HG03108 (cell line): ENCODE measurements at regions not wholly inside any gene's neighbourhood (a gene's known extent, or its start where the extent isn't known, plus 50 kb on each side); places are given as distances from the start of the nearest gene placed in this dataset.
A peak's percentile ranks its signal among the peaks of the same experiment; 100 is the strongest.
"Not testable (repeated sequence)": the region's sequence is repeated elsewhere in the genome, so short reads cannot be mapped to it uniquely, and the experiment has no call there.

Source experiments
- ATAC-seq: cut with Tn5 transposase; IDR thresholded peaks from one replicate; pipeline ENCODE4 v1.9.1; 2021; ENCODE audit warnings: moderate library complexity; ENCODE audit not compliant: unreplicated experiment

DNA sequence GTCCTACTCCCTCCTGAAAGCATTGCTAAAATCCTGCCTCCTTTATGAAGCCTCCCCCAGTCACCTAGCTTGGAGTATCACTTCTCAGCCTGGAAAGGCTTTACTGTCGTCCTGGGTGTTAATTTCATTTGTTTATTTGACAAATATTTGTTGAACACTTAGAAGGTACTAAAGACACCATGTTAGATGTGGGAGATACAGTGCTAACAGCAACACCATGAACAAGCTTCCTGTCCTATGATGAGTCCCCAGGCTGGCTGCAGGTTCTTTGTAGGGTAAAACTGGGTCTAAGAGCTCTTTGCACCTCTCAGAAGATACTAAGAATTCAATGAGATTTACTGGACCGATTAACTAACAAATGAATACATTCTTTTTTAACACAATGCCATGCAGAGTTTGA lies 109.2 kb upstream of the TMEM170B start:
- ATAC-seq, result peak; percentile 19

DNA sequence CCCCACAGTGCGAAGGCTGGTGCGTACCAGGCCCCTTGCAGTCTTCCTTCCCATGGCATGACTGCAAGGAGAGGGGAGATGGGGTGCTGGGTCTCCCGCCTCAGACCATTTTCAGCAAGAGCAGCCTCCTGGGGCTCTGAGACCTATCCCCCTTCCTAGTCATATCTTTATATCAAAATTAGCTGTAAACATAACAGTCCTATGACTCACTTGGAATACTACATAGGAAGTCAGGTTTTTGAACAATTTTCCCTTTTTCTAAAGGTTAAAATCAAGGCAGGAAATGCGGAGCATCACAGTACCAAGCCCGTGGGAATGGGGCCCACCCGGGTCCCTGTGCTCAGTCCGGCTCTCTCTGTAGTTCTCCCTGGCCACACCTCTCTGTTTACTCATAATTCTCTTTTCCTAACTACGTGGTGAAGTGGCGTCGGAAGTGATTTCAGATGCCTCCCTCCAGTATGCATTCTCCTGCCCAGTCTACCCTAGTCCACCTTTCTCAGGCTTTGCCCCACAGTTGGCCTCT lies 109.8 kb upstream of the TMEM170B start:
- no peak for ATAC-seq

DNA sequence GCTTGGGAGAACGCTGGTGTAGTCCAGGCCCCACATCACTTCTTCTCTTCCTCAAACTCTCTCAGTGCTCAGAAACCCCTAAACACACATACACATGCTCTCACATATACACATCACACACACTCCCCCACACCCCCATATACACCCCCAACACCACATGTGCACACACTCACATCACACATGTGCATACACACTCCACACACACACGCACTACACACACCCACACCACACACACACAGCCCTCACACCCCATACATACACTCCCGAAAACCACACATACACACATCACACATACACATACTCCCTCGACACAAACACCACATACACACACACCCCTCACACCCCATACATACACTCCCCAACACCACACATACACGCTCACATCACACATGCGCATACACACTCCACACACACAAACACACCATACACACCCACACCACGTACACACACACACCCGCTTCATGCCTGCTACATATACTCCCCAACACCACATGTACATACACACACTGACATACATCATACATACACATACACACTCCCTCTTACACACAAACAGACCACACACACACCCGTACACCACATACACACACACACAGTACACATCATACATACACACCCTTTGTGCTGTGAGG lies 110.3 kb upstream of the TMEM170B start:
- ATAC-seq, result no peak

DNA sequence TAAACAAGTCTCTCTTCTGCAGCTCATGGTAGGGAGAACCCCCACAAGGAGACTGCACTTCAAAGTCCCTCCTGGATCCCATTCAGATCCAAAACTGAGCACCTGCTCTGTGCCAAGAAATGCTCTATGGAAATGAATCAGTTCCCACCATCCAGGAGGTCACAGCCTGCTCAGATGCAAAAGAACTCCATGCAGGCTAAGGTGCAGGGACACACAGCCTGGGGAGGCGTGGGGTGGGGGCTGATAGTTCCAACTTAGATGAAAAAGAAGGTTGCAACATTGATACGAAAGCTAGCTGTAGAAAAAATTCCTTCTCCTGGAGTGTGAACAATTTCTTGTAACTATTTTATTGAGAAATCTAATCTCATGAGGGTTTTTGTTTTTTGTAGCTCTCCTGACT lies 111.0 kb upstream of the TMEM170B start:
- no peak for ATAC-seq

DNA sequence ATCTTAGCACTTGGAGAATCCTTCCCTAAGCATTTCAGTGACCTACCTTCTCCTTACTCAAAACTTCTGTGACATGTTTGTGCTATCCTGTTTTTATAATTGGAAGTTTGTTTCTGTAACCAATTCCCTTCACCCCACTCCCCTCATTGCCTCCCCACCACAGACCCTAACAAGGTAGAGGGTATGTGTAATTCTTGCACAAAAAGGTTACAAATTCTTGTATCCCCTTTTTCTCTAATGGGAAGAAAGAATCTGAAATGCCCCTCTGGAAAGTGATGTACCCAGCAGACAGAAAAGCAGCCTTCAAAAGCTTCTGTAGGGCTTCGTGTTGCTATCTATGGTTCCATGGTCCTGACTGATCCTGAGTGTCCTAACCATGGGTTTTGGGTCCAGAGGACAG lies 111.7 kb upstream of the TMEM170B start:
- ATAC-seq, result no peak

DNA sequence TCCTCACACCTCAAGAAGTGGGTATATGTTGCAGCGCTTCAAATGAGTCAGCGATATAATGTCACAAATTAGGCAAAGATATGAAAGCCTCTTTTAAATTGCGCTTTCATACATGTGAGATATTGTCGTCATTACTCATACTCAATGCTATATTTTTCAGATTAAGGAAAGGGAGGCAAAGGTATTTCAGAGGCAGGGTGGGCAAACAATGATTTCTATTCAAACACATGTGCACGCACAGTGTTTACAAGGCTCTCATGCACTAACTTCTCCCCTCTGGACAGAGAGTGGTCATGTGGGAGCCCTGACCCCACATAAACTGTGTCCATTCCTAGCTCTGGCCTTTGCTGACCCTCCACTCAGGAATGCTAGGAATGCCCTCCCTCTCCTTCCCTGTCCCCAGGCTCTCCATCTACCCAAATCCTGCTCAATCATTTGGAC lies 112.1 kb upstream of the TMEM170B start:
- ATAC-seq, result no peak

DNA sequence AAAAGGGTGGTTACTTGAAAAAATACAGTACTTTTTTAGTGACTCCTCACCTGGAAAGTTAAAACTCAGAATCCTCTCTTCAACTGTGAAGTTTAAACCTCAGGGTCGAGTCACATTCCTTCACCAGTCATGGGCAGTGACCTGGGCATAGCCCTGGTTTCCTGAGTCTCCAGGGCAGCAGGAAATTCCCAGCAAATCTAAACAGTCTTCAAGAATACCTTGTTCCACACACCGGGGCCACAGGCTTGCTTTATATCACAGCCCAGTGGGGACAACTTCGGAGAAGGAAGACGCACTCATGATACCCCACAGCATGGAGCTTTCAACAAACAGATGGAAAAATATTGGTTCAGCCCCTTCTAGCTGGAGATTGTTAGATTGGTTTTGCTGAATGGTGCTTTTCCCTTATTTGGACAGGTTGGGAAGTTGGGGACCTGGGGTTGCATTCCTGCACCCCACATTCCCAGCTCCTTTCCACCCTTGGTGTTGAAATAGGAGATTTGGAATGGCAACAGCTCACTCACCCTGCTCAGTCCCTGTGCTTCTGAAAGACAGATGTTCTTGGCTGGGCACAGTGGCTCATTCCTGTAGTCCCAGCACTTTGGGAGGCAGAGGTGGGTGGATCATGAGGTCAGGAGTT lies 113.0 kb upstream of the TMEM170B start:
- ATAC-seq, result no peak

DNA sequence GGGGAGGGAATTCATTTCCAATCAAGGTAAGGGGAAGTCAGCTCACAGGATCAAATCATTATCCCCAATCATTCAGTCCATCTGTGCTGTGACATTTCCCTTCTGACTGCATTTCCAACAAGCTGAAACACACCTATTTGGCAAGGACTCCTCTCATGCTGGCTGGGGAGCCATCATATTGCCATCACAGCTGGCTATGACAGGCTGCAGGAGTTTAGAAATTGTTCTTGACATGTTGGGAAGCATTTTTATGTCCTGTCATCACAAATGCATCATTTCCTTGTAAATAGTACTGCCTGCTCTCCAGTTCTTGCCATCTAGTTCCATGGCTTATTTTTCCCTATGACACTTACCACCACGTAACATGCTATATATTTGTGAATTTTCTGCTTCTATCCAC lies 113.9 kb upstream of the TMEM170B start:
- ATAC-seq, result no peak

DNA sequence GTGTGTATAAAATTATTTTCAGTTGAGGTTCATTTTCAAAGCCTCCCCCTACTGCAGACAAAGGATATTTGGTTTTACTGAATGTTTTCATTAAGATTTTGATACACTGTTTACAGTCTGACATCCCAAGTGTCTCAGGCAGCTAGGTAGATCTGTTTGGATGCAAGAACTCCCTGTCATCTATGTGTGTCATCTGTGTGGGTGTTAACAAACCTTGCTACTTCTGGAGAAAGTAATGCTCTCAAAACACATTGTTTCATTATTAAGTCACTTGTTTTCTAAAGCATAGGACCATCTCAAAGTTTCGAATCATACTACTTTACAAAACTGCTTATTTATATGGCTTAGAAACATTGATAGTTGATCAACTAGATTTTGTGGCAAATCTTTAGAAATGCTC lies 114.5 kb upstream of the TMEM170B start:
- ATAC-seq, result no peak

DNA sequence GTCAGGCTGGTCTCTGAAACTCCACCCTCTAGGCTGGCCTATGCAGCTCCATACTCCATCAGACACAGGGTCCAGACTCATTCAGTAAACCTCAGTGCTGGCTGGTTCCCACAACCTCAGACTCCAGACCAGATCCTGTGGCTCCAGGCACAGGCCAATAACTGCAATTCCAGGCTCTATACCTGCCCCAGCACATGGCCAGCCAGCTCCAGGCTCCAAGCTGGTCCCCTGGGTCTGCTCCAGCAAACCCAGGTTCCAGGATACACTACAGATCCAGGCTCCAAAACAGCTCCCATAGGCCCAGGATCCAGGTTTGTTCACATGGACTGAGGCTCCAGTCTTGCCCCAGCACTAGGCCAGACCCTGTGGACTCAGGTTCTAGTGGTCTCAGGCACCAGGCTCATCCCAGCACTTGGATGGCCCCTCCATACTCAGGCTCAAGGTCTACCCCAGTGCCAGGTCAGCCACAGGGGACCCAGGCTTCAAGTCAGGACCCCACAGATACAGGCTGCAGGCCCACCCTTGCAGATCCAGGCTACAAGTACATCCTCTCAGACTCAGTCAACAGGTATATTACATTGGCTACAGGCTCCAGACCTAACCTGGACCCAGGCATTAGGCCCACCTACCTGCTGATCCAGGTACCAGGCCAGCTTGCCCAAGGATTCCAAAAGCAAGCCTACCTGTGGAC lies 117.6 kb upstream of the TMEM170B start:
- ATAC-seq, result no peak

DNA sequence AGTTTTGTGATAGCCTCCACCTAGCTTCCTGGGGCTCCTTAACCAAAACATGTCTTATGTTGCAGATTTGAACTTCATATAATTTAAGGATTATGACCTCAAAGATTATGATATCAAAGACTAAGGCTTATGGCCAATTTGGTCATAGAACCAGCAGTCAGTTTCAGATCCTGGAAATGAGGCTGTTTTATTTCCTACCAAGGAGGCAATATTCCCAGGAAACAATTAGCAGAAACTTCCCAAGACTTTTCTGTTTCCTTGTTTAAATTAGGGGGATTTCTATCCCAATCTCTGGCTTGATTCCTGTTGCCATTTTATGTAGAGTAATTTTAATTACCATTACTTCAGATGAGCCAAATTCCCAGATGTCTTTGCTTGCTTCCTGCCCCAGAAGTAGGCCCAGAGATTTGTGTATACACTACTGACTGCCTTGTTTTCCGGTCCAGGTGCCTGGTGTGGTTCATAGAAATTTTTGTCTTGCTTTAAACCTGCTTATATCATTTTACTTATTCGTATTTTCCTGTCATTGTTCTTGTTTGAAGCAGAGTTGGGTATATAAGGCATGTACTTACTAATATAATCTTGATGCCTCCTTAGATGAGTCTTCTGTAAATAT lies 119.2 kb upstream of the TMEM170B start:
- no peak for ATAC-seq

DNA sequence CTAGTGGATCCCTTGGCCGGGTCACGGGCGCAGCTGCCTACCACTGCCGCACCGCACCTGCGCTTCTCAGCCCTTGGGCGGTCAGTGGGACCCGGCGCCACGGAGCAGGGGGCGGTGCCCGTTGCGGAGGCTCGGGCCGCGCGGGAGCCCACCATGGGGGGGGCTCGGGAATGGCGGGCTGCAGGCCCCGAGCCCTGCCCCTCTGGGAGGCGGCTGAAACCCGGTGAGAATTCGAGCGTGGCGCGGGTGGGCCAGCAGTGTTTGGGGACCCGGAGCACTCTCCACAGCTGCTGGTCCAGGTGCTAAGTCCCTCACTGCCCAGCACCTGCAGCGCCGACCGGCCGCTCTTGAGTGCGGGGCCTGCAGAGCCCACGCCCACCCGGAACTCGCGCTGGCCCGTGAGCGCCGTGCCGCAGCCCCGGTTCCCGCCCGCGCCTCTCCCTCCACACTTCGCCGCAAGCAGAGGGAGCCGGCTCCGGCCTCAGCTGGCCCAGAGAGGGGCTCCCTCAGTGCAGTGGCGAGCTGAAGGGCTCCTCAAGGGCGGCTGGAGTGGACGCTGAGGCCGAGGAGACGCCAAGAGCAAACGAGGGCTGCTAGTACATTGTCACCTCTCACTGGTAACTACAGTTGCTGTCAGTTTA lies 120.5 kb upstream of the TMEM170B start:
- no peak for ATAC-seq

DNA sequence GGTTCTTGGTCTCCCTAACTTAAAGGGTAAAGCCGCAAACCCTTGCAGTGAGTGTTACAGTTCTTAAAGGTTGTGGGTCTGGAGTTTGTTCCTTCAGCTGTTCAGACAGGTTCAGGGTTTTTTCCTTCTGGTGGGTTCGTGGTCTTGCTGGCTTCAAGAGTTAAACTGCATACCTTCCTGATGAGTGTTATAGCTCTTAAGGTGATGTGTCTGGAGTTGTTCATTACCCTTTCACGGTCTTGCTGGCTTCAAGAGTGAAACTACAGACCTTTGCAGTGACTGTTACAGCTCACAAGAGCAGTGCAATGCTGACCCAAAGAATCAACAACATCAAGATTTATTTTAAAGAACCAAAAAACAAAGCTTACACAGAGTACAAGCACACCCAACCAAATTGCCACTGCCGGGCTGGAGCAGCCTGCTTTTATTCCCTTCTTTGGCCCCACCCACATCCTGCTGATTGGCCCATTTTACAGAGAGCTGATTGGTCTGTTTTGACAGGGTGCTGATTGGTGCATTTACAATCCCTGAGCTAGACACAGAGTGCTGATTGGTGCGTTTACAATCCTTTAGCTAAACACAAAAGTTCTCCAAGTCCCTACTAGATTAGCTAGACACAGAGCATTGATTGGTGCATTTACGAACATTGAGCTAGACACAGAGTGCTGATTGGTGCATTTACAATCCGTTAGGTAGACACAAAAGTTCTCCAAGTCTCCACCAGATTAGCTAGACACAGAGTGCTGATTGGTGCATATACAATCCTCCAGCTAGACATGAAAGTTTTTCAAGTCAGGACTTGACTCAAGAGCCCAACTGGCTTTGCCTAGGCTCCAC lies 121.2 kb upstream of the TMEM170B start:
- ATAC-seq, result not testable (repeated sequence)

DNA sequence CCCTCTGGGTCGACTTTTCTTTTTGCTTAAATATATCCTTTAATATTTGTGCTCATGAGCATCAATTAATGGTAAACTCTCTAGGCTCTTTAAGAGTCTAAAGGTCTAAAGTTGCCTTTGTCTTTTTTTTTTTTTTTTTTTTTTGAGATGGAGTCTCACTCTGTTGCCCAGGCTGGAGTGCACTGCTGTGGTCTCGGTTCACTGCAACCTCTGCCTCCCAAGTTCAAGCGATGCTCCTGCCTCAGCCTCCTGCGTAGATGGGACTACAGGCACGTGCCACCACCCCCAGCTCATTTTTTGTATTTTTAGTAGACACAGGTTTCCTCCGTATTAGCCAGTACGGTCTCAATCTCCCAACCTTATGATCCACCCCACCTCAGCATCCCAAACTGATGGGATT lies 122.0 kb upstream of the TMEM170B start:
- ATAC-seq, result no peak

DNA sequence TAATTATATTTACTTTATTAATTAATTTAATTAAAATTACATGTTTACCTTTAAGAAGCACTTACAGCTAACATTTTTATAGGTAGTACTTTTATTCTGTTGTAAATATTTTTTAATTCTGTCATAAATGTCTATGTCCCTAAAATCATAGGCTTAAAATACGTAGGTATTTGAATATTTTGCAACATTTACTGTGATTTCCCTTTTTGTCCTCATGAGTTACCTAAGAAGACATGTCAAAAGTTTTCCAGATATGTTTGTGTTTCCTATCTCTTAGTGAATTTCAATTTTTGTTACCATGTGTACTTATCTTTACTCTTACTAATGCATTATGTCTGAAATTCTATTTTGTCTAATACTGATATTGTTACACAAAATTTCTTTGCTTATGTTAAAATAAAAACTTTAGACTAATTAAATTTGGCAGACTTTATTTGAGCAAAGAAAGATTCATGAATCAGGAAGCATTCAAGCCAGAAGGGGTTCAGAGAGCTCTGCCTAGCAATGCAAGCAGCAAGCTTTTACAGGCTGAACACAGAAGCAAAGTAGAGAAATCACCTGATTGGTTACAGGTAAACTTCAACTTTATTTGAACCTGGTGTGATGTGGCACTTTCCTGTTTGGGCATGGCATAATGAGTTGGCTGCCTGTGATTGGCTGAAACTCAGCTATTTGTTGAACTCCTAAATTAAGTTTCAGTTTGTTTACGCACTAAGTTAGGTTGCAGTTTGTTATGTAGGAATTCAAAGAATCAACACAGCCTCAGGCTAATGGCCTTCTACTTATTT lies 123.2 kb upstream of the TMEM170B start:
- peak; percentile 41 for ATAC-seq

DNA sequence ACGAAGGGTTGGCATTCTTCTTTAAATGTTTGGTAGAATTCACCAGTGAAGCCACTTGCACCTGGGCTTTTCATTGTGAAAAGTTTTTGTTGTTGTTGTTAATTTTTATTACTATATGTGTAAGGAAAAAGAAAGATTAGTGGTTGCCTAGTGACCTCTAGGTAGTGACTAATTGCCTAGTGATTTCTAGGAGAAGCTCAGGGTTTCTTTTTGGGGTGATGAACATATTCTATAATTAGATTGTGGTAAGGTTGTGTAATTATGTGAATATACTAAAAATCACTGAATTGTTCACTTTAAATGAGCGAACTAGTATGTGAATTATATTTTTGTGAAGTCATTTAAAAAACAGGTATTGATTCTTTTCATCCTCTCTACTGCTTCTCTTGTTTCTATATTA lies 123.8 kb upstream of the TMEM170B start:
- no peak for ATAC-seq

DNA sequence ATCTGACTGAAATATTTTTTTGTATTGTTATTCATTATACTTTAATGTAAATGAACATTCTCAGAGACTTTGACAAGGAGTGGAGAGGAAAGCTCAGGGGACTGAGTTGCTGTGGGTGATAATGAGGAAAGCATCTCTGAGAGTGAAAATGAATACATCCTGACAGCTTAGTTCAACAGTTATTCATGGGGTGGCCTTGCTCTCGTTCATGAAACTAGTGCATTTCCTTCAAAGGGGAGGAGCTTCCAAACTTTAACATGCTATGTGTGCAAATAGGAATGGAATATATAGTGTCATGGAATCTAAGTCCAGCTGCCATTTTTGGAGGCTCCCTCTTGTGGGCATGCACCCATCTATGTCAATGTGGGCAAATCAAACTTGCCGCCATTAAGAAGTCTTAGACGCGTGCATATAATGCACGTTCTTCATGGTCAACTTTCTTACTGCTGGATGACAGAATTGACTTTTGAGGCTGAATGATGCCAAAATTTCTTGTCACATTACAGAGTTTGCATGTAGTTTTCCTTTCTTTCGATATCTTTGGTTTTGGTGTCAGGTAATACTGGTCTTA lies 124.3 kb upstream of the TMEM170B start:
- no peak for ATAC-seq

DNA sequence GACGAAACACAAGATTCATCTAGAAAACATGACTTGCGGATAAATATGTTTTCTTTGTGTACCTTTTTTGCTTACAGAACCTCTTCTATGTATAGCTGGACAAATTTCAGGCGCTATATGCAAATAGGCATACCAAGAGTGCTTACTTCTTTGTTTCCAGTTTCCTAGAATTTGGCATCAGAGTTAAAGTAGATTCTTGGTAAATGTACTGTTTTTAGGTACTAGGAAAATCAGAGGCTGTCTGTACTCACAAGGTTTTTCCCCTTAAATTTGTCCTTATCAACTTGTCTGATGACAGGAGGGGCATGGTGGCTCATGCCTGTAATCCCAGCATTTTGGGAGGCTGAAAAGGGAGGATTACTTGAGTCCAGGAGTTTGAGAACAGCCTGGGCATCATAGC lies 124.9 kb upstream of the TMEM170B start:
- no peak for ATAC-seq

DNA sequence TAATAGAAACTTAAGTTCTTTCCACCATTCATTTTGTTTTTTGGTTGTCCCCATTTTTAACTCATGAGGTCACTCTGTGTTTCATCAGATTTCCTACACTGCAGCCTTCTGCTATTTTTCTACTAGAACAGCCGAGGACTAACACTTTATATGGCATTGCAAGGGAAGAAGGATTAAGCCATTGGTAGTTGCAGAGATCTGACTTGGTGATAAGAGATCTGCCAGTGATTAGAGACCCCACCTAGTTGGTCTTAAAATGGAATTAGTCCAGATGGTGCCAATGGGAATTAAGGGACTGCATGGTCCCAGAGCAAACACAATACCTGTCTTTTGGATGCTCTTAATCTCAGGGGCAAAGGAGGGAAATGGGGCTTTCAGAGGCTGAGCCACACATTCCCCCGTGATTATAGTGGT lies 125.5 kb upstream of the TMEM170B start:
- no peak for ATAC-seq
